H1 (cell line): ENCODE measurements at regions not wholly inside any gene's neighbourhood (a gene's known extent, or its start where the extent isn't known, plus 50 kb on each side); places are given as distances from the start of the nearest gene placed in this dataset.

Experiments
- CTCF ChIA-PET: fragments of 300-600 bp; sonication (Branson Sonifier 250); formaldehyde crosslinking; loops from one replicate; lab custom pipeline; 2021; ENCODE audit not compliant: partially characterized antibody; lab: Charles Lee
- POLR2A ChIA-PET: fragments of 300-600 bp; sonication (Branson Sonifier 250); formaldehyde crosslinking; loops from one replicate; lab custom pipeline; 2021; ENCODE audit warnings: inconsistent platforms; ENCODE audit not compliant: partially characterized antibody; lab: Charles Lee
- DNase-seq, 2 experiments: peaks; one replicate each; pipeline versions ENCODE4 v3.0.0 to v3.0.0-alpha.2; 2010 to 2022; ENCODE audit warnings: low spot score in 2 of 2, low read depth in 1 of 2, mixed read lengths in 1 of 2
- FAIRE-seq: peaks from 2 replicates; lab custom pipeline; 2011; peaks lifted over from hg19 to GRCh38; lab: Jason Lieb, UNC
- H2AFZ ChIP-seq: 2 replicates; pipeline ENCODE4 v1.8.1; 2012; ENCODE audit warnings: low read length, inconsistent platforms
- H2AK5ac ChIP-seq: 2 replicates; pipeline ENCODE4 v1.6.1; 2013; ENCODE audit warnings: low read depth, low read length
- H2BK120ac ChIP-seq: replicated peaks from 2 replicates; pipeline ENCODE3; 2013; ENCODE audit warnings: low read depth, low read length, inconsistent platforms
- H2BK12ac ChIP-seq: 2 replicates; pipeline ENCODE4 v1.6.1; 2013; ENCODE audit warnings: low read depth, low read length
- H2BK15ac ChIP-seq: 2 replicates; pipeline ENCODE4 v1.6.1; 2013; ENCODE audit warnings: low read length
- H2BK20ac ChIP-seq: 2 replicates; pipeline ENCODE4 v1.6.1; 2013; ENCODE audit warnings: low read length
- H2BK5ac ChIP-seq: 2 replicates; pipeline ENCODE4 v1.6.1; 2013; ENCODE audit warnings: low read depth, low read length
- H3K14ac ChIP-seq: 2 replicates; pipeline ENCODE4 v1.6.1; 2013; ENCODE audit warnings: inconsistent platforms; ENCODE audit not compliant: insufficient read length
- H3K18ac ChIP-seq: 2 replicates; pipeline ENCODE4 v1.6.1; 2013; ENCODE audit warnings: low read length; ENCODE audit errors: extremely low read depth
- H3K23ac ChIP-seq: 2 replicates; pipeline ENCODE4 v1.6.1; 2013; ENCODE audit warnings: inconsistent platforms; ENCODE audit not compliant: insufficient read length
- H3K23me2 ChIP-seq: 2 replicates; pipeline ENCODE4 v1.6.1; 2013; ENCODE audit warnings: low read depth, low read length
- H3K27ac ChIP-seq: 2 replicates; pipeline ENCODE4 v1.6.1; 2011; ENCODE audit warnings: low read depth, low read length, inconsistent platforms
- H3K27me3 ChIP-seq, 4 experiments: replicated peaks in 1 of 4; 1 replicate in 1 of 4; 2 replicates in 3 of 4; pipeline versions ENCODE4 v1.6.1 to v1.8.1; 2011 to 2013; ENCODE audit warnings: low read length in 3 of 4, mild to moderate bottlenecking in 3 of 4, inconsistent platforms in 2 of 4, mixed read lengths in 2 of 4, moderate library complexity in 1 of 4; ENCODE audit not compliant: control insufficient read depth in 3 of 4, insufficient read depth in 3 of 4; ENCODE audit errors: extremely low read depth in 1 of 4
- H3K36me3 ChIP-seq, 4 experiments: 2 replicates each; pipeline versions ENCODE4 v1.6.1 to v1.8.1; 2011 to 2013; ENCODE audit warnings: mild to moderate bottlenecking in 4 of 4, low read length in 3 of 4, moderate library complexity in 2 of 4, control low read depth in 1 of 4, inconsistent platforms in 1 of 4; ENCODE audit not compliant: insufficient read depth in 4 of 4, control insufficient read depth in 2 of 4
- H3K4ac ChIP-seq: replicated peaks from 2 replicates; pipeline ENCODE3; 2013; ENCODE audit warnings: low read length, low read depth, mixed read lengths, inconsistent platforms; ENCODE audit not compliant: insufficient read length
- H3K4me1 ChIP-seq, 4 experiments: replicated peaks in 1 of 4; 1 replicate in 1 of 4; 2 replicates in 3 of 4; pipeline versions ENCODE4 v1.6.1 to v1.8.1; 2011 to 2013; ENCODE audit warnings: low read length in 3 of 4, inconsistent platforms in 2 of 4, mixed read lengths in 1 of 4; ENCODE audit not compliant: insufficient read depth in 4 of 4, control insufficient read depth in 3 of 4
- H3K4me2 ChIP-seq, 2 experiments: 2 replicates each; pipeline versions ENCODE4 v1.6.1 to v1.8.1; 2011 to 2013; ENCODE audit warnings: low read depth in 2 of 2, low read length in 2 of 2, control low read depth in 1 of 2, inconsistent platforms in 1 of 2, mild to moderate bottlenecking in 1 of 2; ENCODE audit not compliant: insufficient read depth in 1 of 2
- H3K4me3 ChIP-seq, 4 experiments: fragments of 200-600, 300-600 bp in 1 of 4; sonication (generic), shearing (Covaris generic), sonication (Bioruptor Twin) in 1 of 4; 2 replicates each; pipeline versions ENCODE4 v1.5.1 to v1.8.1; 2011 to 2016; ENCODE audit warnings: low read length in 4 of 4, low read depth in 3 of 4, control low read depth in 2 of 4, inconsistent platforms in 2 of 4, mild to moderate bottlenecking in 2 of 4, mixed read lengths in 1 of 4, moderate library complexity in 1 of 4; ENCODE audit not compliant: insufficient read depth in 2 of 4; ENCODE audit errors: extremely low read depth in 1 of 4
- H3K56ac ChIP-seq: replicated peaks from 2 replicates; pipeline ENCODE3; 2013; ENCODE audit warnings: low read depth, mild to moderate bottlenecking, mixed read lengths, low read length, inconsistent platforms; ENCODE audit not compliant: insufficient read length
- H3K79me1 ChIP-seq: 2 replicates; pipeline ENCODE4 v1.6.1; 2013; ENCODE audit warnings: low read depth, low read length, control low read depth
- H3K79me2 ChIP-seq, 2 experiments: 2 replicates each; pipeline versions ENCODE4 v1.6.1 to v1.8.1; 2012 to 2013; ENCODE audit warnings: low read length in 2 of 2, mild to moderate bottlenecking in 2 of 2, inconsistent platforms in 1 of 2; ENCODE audit not compliant: insufficient read depth in 2 of 2, control insufficient read depth in 1 of 2
- H3K9ac ChIP-seq, 4 experiments: replicated peaks in 1 of 4; 1 replicate in 1 of 4; 2 replicates in 3 of 4; pipeline versions ENCODE4 v1.6.1 to v1.8.1; 2011 to 2013; ENCODE audit warnings: low read depth in 3 of 4, low read length in 3 of 4, control low read depth in 2 of 4, mild to moderate bottlenecking in 2 of 4, moderate library complexity in 2 of 4, inconsistent platforms in 1 of 4; ENCODE audit errors: extremely low read depth in 1 of 4
- H3K9me3 ChIP-seq, 2 experiments: 2 replicates each; pipeline versions ENCODE4 v1.6.1 to v1.8.1; 2012 to 2013; ENCODE audit warnings: mild to moderate bottlenecking in 2 of 2, moderate library complexity in 2 of 2, control low read depth in 1 of 2, inconsistent platforms in 1 of 2, low read depth in 1 of 2, low read length in 1 of 2, mixed read lengths in 1 of 2; ENCODE audit not compliant: insufficient read depth in 2 of 2
- H4K20me1 ChIP-seq, 2 experiments: replicated peaks in 1 of 2; 2 replicates each; pipeline versions ENCODE3 to v1.8.1; 2011 to 2013; ENCODE audit warnings: inconsistent platforms in 2 of 2, low read length in 2 of 2, mild to moderate bottlenecking in 1 of 2; ENCODE audit not compliant: insufficient read depth in 2 of 2, control insufficient read depth in 1 of 2
- H4K5ac ChIP-seq: 2 replicates; pipeline ENCODE4 v1.6.1; 2013; ENCODE audit warnings: low read length, low read depth, mixed read lengths, inconsistent platforms; ENCODE audit not compliant: insufficient read length
- H4K8ac ChIP-seq: 2 replicates; pipeline ENCODE4 v1.8.0; 2013; ENCODE audit warnings: mild to moderate bottlenecking, moderate library complexity, low read length, inconsistent platforms; ENCODE audit not compliant: insufficient read depth; ENCODE audit errors: extremely low read depth
- H4K91ac ChIP-seq: replicated peaks from 2 replicates; pipeline ENCODE3; 2013; ENCODE audit warnings: low read length, mixed read lengths, inconsistent platforms; ENCODE audit not compliant: insufficient read length
- FOSL1 ChIP-seq: IDR thresholded peaks from 2 replicates; pipeline ENCODE4 v1.6.1; 2011; ENCODE audit warnings: mild to moderate bottlenecking, low read depth, low read length, moderate library complexity; ENCODE audit not compliant: insufficient read depth
- WGBS, 2 experiments: shearing (Covaris generic) in 1 of 2; methylation state at CpG; one replicate each; pipeline versions ENCODE4 v1.1.6 to v1.1.7; 2013 to 2015; ENCODE audit warnings: low lambda C conversion rate in 2 of 2, mixed read lengths in 2 of 2, inconsistent platforms in 1 of 2, low coverage in 1 of 2, missing lambda C conversion rate in 1 of 2; ENCODE audit not compliant: insufficient replicate concordance in 2 of 2, insufficient coverage in 1 of 2, insufficient read length in 1 of 2; ENCODE audit errors: extremely low coverage in 1 of 2, missing lambda C conversion rate in 1 of 2; 5-methylcytosine and 5-hydroxymethylcytosine counted together

GRCh38 chr3:159626598-159626997 lies 362.0 kb upstream of the IL12A start:
- Histone ChIP-seq H3K79me1 (no peaks in the 10 kb centered on the region), H3K4me1 (no peaks in the 10 kb centered on the region), H2BK12ac (no peak overlapping the region), H3K23ac (no peak overlapping the region), H3K36me3 (no peaks in the 10 kb centered on the region), H4K5ac (no peak overlapping the region), H3K4me2 (no peak overlapping the region), H4K20me1 (no peaks in the 10 kb centered on the region), H3K27ac (no peak overlapping the region), H2BK20ac (no peak overlapping the region), H3K27me3 (no peaks in the 10 kb centered on the region), H3K18ac (no peak overlapping the region), H3K56ac (no peak overlapping the region), H3K9ac (no peak overlapping the region), H2BK120ac (no peak overlapping the region), H2BK15ac (no peak overlapping the region), H2BK5ac (no peak overlapping the region), H4K8ac (no peak overlapping the region), H3K79me2 (no peaks in the 10 kb centered on the region), H2AK5ac (no peak overlapping the region), H4K91ac (no peak overlapping the region), H3K4me3 (no peak overlapping the region), H3K4ac (no peak overlapping the region), H2AFZ (no peak overlapping the region), H3K23me2 (no peaks in the 10 kb centered on the region; the same call in 1 of the 2 replicates), H3K9me3 (no peaks in the 10 kb centered on the region), H3K14ac (no peak overlapping the region)
- WGBS, 2 experiments, result 92% methylated on average over 1 of the region's 1 CpG; no CpG with 5 or more reads in 1 of the 2 experiments
- POLR2A ChIA-PET, result no interaction called here
- no peak for TF ChIP-seq FOSL1
- DNase-seq, result no peak
- FAIRE-seq, result no peak
- CTCF ChIA-PET, result interaction anchor here (0.8 to 1.6 kb wide), 4 partner anchors 11 to 377 kb away, joined by 3 to 7 read pairs (median 4); no protein-coding TSS in a partner anchor
